Smooth muscle cell (in vitro differentiated cells): ENCODE measurements at regions not wholly inside any gene's neighbourhood (a gene's known extent, or its start where the extent isn't known, plus 50 kb on each side); places are given as distances from the start of the nearest gene placed in this dataset.

ENCODE experiments used
- DNase-seq: peaks from one replicate; lab custom pipeline; 2025; ENCODE audit not compliant: unreplicated experiment; lab: John Stamatoyannopoulos, UW
- H2AFZ ChIP-seq: fragments of 200-600 bp; sonication (generic); 2 replicates; pipeline ENCODE4 v1.6.0; 2016; ENCODE audit warnings: antibody characterized with exemption, low read depth, mild to moderate bottlenecking
- H3F3A ChIP-seq: fragments of 200-600 bp; sonication (generic); 2 replicates; pipeline ENCODE4 v1.6.0; 2017; ENCODE audit warnings: antibody characterized with exemption, low read depth
- H3K27ac ChIP-seq: fragments of 200-600 bp; sonication (generic); 2 replicates; pipeline ENCODE4 v1.5.1; 2016; ENCODE audit warnings: low read depth, mild to moderate bottlenecking
- H3K27me3 ChIP-seq: fragments of 200-600 bp; sonication (generic); 2 replicates; pipeline ENCODE4 v1.6.1; 2016; ENCODE audit warnings: low read depth, mild to moderate bottlenecking
- H3K36me3 ChIP-seq: fragments of 200-600 bp; sonication (generic); 2 replicates; pipeline ENCODE4 v1.5.1; 2016; ENCODE audit warnings: low read depth
- H3K4me1 ChIP-seq: fragments of 200-600 bp; sonication (generic); 2 replicates; pipeline ENCODE4 v1.5.1; 2016; ENCODE audit warnings: low read depth
- H3K4me2 ChIP-seq: fragments of 200-600 bp; sonication (generic); 2 replicates; pipeline ENCODE4 v1.6.0; 2016; ENCODE audit warnings: mild to moderate bottlenecking
- H3K4me3 ChIP-seq: fragments of 200-600 bp; sonication (generic); 2 replicates; pipeline ENCODE4 v1.5.1; 2016; ENCODE audit warnings: mild to moderate bottlenecking
- H3K79me2 ChIP-seq: fragments of 200-600 bp; sonication (generic); 2 replicates; pipeline ENCODE4 v1.6.0; 2016; ENCODE audit warnings: low read depth, mild to moderate bottlenecking
- H3K9ac ChIP-seq: fragments of 200-600 bp; sonication (generic); 2 replicates; pipeline ENCODE4 v1.6.0; 2016; ENCODE audit warnings: low read depth
- H3K9me3 ChIP-seq: fragments of 200-600 bp; sonication (generic); replicated peaks from 2 replicates; pipeline ENCODE4 v1.5.1; 2016; ENCODE audit warnings: low read depth
- H4K20me1 ChIP-seq: fragments of 200-600 bp; sonication (generic); 2 replicates; pipeline ENCODE4 v1.6.0; 2016; ENCODE audit warnings: low read depth
- CTCF ChIP-seq: fragments of 200-600 bp; sonication (generic); IDR thresholded peaks from 2 replicates; pipeline ENCODE4 v1.5.1; 2017; ENCODE audit warnings: borderline replicate concordance, mild to moderate bottlenecking, antibody characterized with exemption; ENCODE audit not compliant: insufficient read depth, poor library complexity, severe bottlenecking
- WGBS: methylation state at CpG from one replicate; pipeline ENCODE4 v1.1.7; 2016; ENCODE audit warnings: low lambda C conversion rate; 5-methylcytosine and 5-hydroxymethylcytosine counted together

- Histone ChIP-seq H3F3A (no peaks in the 10 kb centered on the region), H4K20me1 (no peaks in the 10 kb centered on the region), H3K27me3 (no peaks in the 10 kb centered on the region), H3K27ac (peak overlapping the region; percentile 51), H3K79me2 (no peaks in the 10 kb centered on the region), H3K9ac (peak overlapping the region; percentile 24), H2AFZ (no peak overlapping the region), H3K4me1 (no peaks in the 10 kb centered on the region), H3K9me3 (no peaks in the 10 kb centered on the region), H3K4me2 (no peak overlapping the region), H3K36me3 (no peaks in the 10 kb centered on the region), H3K4me3 (no peak overlapping the region)
- no peak for TF ChIP-seq CTCF
- DNase-seq, result no peak
- 56% methylated on average over 6 of the region's 6 CpGs for WGBS
Observed at GRCh38 chr6:165181951-165182414, 127.4 kb downstream of the C6orf118 start.

GRCh38 chr6:165178056-165178455, 131.3 kb downstream of the C6orf118 start:
- WGBS, result 71% methylated on average over 1 of the region's 1 CpG
- Histone ChIP-seq H3K79me2 (no peaks in the 10 kb centered on the region), H3K27me3 (no peaks in the 10 kb centered on the region), H3K36me3 (no peaks in the 10 kb centered on the region), H3K4me3 (no peak overlapping the region), H3K9me3 (no peaks in the 10 kb centered on the region), H3K4me1 (no peaks in the 10 kb centered on the region), H3K27ac (no peak overlapping the region), H2AFZ (no peak overlapping the region), H3K9ac (no peak overlapping the region), H3K4me2 (no peak overlapping the region), H3F3A (no peaks in the 10 kb centered on the region), H4K20me1 (no peaks in the 10 kb centered on the region)
- no peak for DNase-seq
- no peak for TF ChIP-seq CTCF

- Histone ChIP-seq H3K4me2 (no peak overlapping the region), H2AFZ (no peak overlapping the region), H3K4me3 (no peak overlapping the region), H3K36me3 (no peaks in the 10 kb centered on the region), H3K9me3 (no peaks in the 10 kb centered on the region), H3K79me2 (no peaks in the 10 kb centered on the region), H3K4me1 (no peaks in the 10 kb centered on the region), H3F3A (no peaks in the 10 kb centered on the region), H4K20me1 (no peaks in the 10 kb centered on the region), H3K9ac (no peak overlapping the region), H3K27ac (no peak overlapping the region), H3K27me3 (no peaks in the 10 kb centered on the region)
- no peak for DNase-seq
- 86% methylated on average over 4 of the region's 4 CpGs for WGBS
- no peak for TF ChIP-seq CTCF
Observed at GRCh38 chr6:165173484-165173883, 135.9 kb downstream of the C6orf118 start.

GRCh38 chr6:165167861-165168260, 141.5 kb downstream of the C6orf118 start:
- Histone ChIP-seq H4K20me1 (no peaks in the 10 kb centered on the region), H3F3A (no peaks in the 10 kb centered on the region), H3K36me3 (no peaks in the 10 kb centered on the region), H3K27ac (no peak overlapping the region), H3K4me2 (no peak overlapping the region), H3K79me2 (no peaks in the 10 kb centered on the region), H3K4me3 (no peak overlapping the region), H3K9me3 (no peaks in the 10 kb centered on the region), H3K4me1 (no peaks in the 10 kb centered on the region), H3K9ac (no peak overlapping the region), H2AFZ (no peak overlapping the region), H3K27me3 (no peaks in the 10 kb centered on the region)
- no peak for TF ChIP-seq CTCF
- 72% methylated on average over 4 of the region's 4 CpGs for WGBS
- no peak for DNase-seq
